IMR-90 (cell line): ENCODE measurements at regions not wholly inside any gene's neighbourhood (a gene's known extent, or its start where the extent isn't known, plus 50 kb on each side); places are given as distances from the start of the nearest gene placed in this dataset.

ENCODE experiments used
- ATAC-seq: fragments of 200-7000 bp; cut with Tn5 transposase; 2 replicates; pipeline ENCODE4 v1.9.1; 2020; ENCODE audit warnings: low read depth, mild to moderate bottlenecking, moderate library complexity
- BruUV-seq: library from RNA; stranded (reverse); fragments of 400-500 nt; replicated peaks from 2 replicates; lab custom pipeline; 2021; lab: Mats Ljungman, UMichigan
- CTCF ChIA-PET: fragments of 300-600 bp; formaldehyde crosslinking; extraction: SDS; loops from one replicate; lab custom pipeline; 2021; ENCODE audit warnings: antibody characterized with exemption; lab: Yijun Ruan, JAX
- POLR2A ChIA-PET: fragments of 300-600 bp; sonication (Branson Sonifier 250); formaldehyde crosslinking; loops from one replicate; lab custom pipeline; 2022; ENCODE audit warnings: antibody characterized with exemption; ENCODE audit not compliant: unreplicated experiment; lab: Charles Lee
- DNase-seq: peaks from one replicate; pipeline ENCODE4 v3.0.0; 2013
- H2AFZ ChIP-seq: replicated peaks from 2 replicates; pipeline ENCODE3; 2013; ENCODE audit warnings: low read length, mild to moderate bottlenecking; ENCODE audit not compliant: poor library complexity
- H2AK5ac ChIP-seq: 2 replicates; pipeline ENCODE4 v1.6.1; 2013; ENCODE audit warnings: low read depth, low read length, inconsistent platforms
- H2AK9ac ChIP-seq: replicated peaks from 2 replicates; pipeline ENCODE3; 2013; ENCODE audit warnings: mild to moderate bottlenecking, low read depth, low read length, moderate library complexity; ENCODE audit not compliant: poor library complexity
- H2BK120ac ChIP-seq: 2 replicates; pipeline ENCODE4 v1.6.1; 2013; ENCODE audit warnings: low read depth, low read length, inconsistent platforms
- H2BK15ac ChIP-seq: 3 replicates; pipeline ENCODE4 v1.6.1; 2013; ENCODE audit warnings: low read depth, low read length, inconsistent platforms
- H2BK20ac ChIP-seq: 2 replicates; pipeline ENCODE4 v1.6.1; 2013; ENCODE audit warnings: low read depth, mild to moderate bottlenecking, inconsistent platforms, low read length, moderate library complexity
- H2BK5ac ChIP-seq: 2 replicates; pipeline ENCODE4 v1.6.1; 2013; ENCODE audit warnings: mild to moderate bottlenecking, low read depth, low read length, inconsistent platforms; ENCODE audit not compliant: poor library complexity, severe bottlenecking
- H3K14ac ChIP-seq: replicated peaks from 2 replicates; pipeline ENCODE4 v1.6.1; 2013; ENCODE audit warnings: low read depth, low read length, inconsistent platforms
- H3K18ac ChIP-seq: 2 replicates; pipeline ENCODE4 v1.6.1; 2013; ENCODE audit warnings: low read depth, low read length, control low read depth
- H3K23ac ChIP-seq: 2 replicates; pipeline ENCODE4 v1.6.1; 2013; ENCODE audit warnings: low read depth, low read length, inconsistent platforms
- H3K27ac ChIP-seq: 2 replicates; pipeline ENCODE4 v1.5.1; 2013; ENCODE audit warnings: mild to moderate bottlenecking, control low read depth, low read length; ENCODE audit not compliant: insufficient read depth
- H3K27me3 ChIP-seq: 2 replicates; pipeline ENCODE4 v1.6.1; 2013; ENCODE audit warnings: low read length; ENCODE audit not compliant: control insufficient read depth, insufficient read depth
- H3K36me3 ChIP-seq: 2 replicates; pipeline ENCODE4 v1.6.1; 2013; ENCODE audit warnings: low read length, mixed read lengths; ENCODE audit not compliant: control insufficient read depth, insufficient read depth
- H3K4ac ChIP-seq: 2 replicates; pipeline ENCODE4 v1.6.1; 2013; ENCODE audit warnings: low read depth, low read length, inconsistent platforms
- H3K4me1 ChIP-seq: 2 replicates; pipeline ENCODE4 v1.6.1; 2013; ENCODE audit warnings: low read length, mixed read lengths; ENCODE audit not compliant: control insufficient read depth, insufficient read depth
- H3K4me2 ChIP-seq: 2 replicates; pipeline ENCODE4 v1.6.1; 2013; ENCODE audit warnings: low read depth, mild to moderate bottlenecking, control low read depth, low read length, moderate library complexity
- H3K4me3 ChIP-seq: 2 replicates; pipeline ENCODE4 v1.5.1; 2013; ENCODE audit warnings: low read depth, mild to moderate bottlenecking, control low read depth, low read length, moderate library complexity; ENCODE audit not compliant: insufficient read depth
- H3K56ac ChIP-seq: 2 replicates; pipeline ENCODE4 v1.6.1; 2013; ENCODE audit warnings: low read length, inconsistent platforms; ENCODE audit not compliant: insufficient read depth; ENCODE audit errors: extremely low read depth
- H3K79me1 ChIP-seq, 2 experiments: 2 replicates each; pipeline ENCODE4 v1.6.1; 2013; ENCODE audit warnings: low read length in 2 of 2, inconsistent platforms in 1 of 2, low read depth in 1 of 2
- H3K9ac ChIP-seq: 2 replicates; pipeline ENCODE4 v1.6.1; 2013; ENCODE audit warnings: low read depth, low read length, control low read depth
- H3K9me1 ChIP-seq: 2 replicates; pipeline ENCODE4 v1.6.1; 2013; ENCODE audit warnings: low read length, inconsistent platforms; ENCODE audit not compliant: insufficient read depth
- H3K9me3 ChIP-seq: 2 replicates; pipeline ENCODE4 v1.6.1; 2013; ENCODE audit warnings: low read length; ENCODE audit not compliant: control insufficient read depth, insufficient read depth
- H4K20me1 ChIP-seq: 2 replicates; pipeline ENCODE4 v1.6.1; 2013; ENCODE audit warnings: low read length, inconsistent platforms; ENCODE audit not compliant: insufficient read depth
- H4K5ac ChIP-seq: 2 replicates; pipeline ENCODE4 v1.6.1; 2013; ENCODE audit warnings: mild to moderate bottlenecking, low read depth, low read length, control low read depth
- H4K8ac ChIP-seq, 2 experiments: 2 replicates each; pipeline ENCODE4 v1.6.1; 2013; ENCODE audit warnings: low read depth in 2 of 2, low read length in 2 of 2, control low read depth in 1 of 2, inconsistent platforms in 1 of 2
- H4K91ac ChIP-seq: 2 replicates; pipeline ENCODE4 v1.6.1; 2013; ENCODE audit warnings: low read depth, low read length, inconsistent platforms; ENCODE audit not compliant: insufficient read depth
- BHLHE40 ChIP-seq: fragments of 150-350 bp; IDR thresholded peaks from 2 replicates; pipeline ENCODE4 v1.6.1; 2016; ENCODE audit warnings: mild to moderate bottlenecking, low read depth, low read length
- CEBPB ChIP-seq: IDR thresholded peaks from 2 replicates; pipeline ENCODE4 v1.6.1; 2012; ENCODE audit warnings: low read depth, low read length, improper control_type of control experiment
- MAFK ChIP-seq: IDR thresholded peaks from 2 replicates; pipeline ENCODE4 v1.6.1; 2012; ENCODE audit warnings: low read depth, low read length, improper control_type of control experiment
- MAZ ChIP-seq: IDR thresholded peaks from 2 replicates; pipeline ENCODE4 v1.6.1; 2012; ENCODE audit warnings: low read depth, mild to moderate bottlenecking, low read length, improper control_type of control experiment, moderate library complexity, borderline replicate concordance
- MXI1 ChIP-seq: IDR thresholded peaks from 2 replicates; pipeline ENCODE4 v1.6.1; 2012; ENCODE audit warnings: low read depth, mild to moderate bottlenecking, low read length, moderate library complexity, borderline replicate concordance
- NFE2L2 ChIP-seq: fragments of 150-350 bp; IDR thresholded peaks from 2 replicates; pipeline ENCODE4 v1.6.1; 2016; ENCODE audit warnings: low read depth, mild to moderate bottlenecking, low read length
- RAD21 ChIP-seq: IDR thresholded peaks from 2 replicates; pipeline ENCODE4 v1.6.1; 2012; ENCODE audit warnings: low read length, improper control_type of control experiment
- RCOR1 ChIP-seq: IDR thresholded peaks from 2 replicates; pipeline ENCODE4 v1.6.1; 2012; ENCODE audit warnings: mild to moderate bottlenecking, low read length, improper control_type of control experiment; ENCODE audit not compliant: insufficient replicate concordance
- SMC3 ChIP-seq: fragments of 150-350 bp; IDR thresholded peaks from 2 replicates; pipeline ENCODE4 v1.6.1; 2016; ENCODE audit warnings: low read depth, mild to moderate bottlenecking, antibody characterized with exemption, low read length, moderate library complexity
- WGBS, 2 experiments: methylation state at CpG; one replicate each; pipeline versions ENCODE4 v1.1.5 to v1.1.7; 2013; ENCODE audit warnings: missing lambda C conversion rate in 2 of 2; ENCODE audit not compliant: insufficient read length in 1 of 2; ENCODE audit errors: extremely low coverage in 2 of 2; 5-methylcytosine and 5-hydroxymethylcytosine counted together
- dilution Hi-C: fragments of 300-500 bp; cut with HindIII; formaldehyde crosslinking; loops from one replicate; pipeline ENCODE4 v1.14.3; 2018; ENCODE audit warnings: low sequenced_read_pairs; ENCODE audit not compliant: unreplicated experiment
- in situ Hi-C: fragments of 300-500 bp; cut with MboI; formaldehyde crosslinking; loops from 3 replicates; pipeline ENCODE4 v1.14.3; 2019; ENCODE audit warnings: low sequenced_read_pairs, inconsistent platforms, mixed read lengths
- intact Hi-C: fragments of 100-400 bp; cut with micrococcal nuclease; formaldehyde crosslinking; loops from 2 replicates; pipeline ENCODE4 v1.10.0; 2022
- TF ChIP-seq, protein P1 (sequence below): fragments of 150-350 bp; IDR thresholded peaks from 2 replicates; pipeline ENCODE4 v1.6.1; 2017; ENCODE audit warnings: mild to moderate bottlenecking, antibody characterized with exemption, low read length, low read depth
- TF ChIP-seq, protein P2 (sequence below): fragments of 150-350 bp; IDR thresholded peaks from 2 replicates; pipeline ENCODE4 v1.6.1; 2016; ENCODE audit warnings: low read depth, mild to moderate bottlenecking, low read length, moderate library complexity, borderline replicate concordance

DNA sequence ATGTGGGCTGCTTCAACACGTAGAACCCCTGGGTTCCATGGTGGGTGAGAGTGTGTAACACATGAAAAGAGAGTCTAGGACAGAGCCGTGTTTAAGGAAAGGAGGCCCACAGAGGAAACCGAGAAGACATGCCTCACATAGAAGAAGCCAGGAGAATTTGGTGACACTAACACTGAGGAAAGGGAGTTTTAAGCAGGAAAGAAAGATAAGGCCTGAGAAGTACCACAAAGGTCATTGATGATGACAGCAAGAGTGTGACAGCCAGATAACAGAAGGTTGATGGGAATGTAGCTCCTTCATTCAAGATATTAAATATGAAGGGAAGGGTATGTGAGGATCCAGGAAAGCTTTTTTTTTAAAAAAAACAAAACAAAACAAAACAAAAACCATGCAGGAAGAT is 72.4 kb upstream of the SPRY4 start:
- Histone ChIP-seq H3K4me2 (no peak overlapping the region), H3K23ac (no peak overlapping the region), H4K20me1 (no peaks in the 10 kb centered on the region), H3K14ac (no peak overlapping the region), H3K4me1 (no peaks in the 10 kb centered on the region), H3K27ac (no peak overlapping the region), H3K79me1 (no peaks in the 10 kb centered on the region; a peak in 1 of 4 replicates), H3K4ac (no peak overlapping the region), H3K9me1 (no peaks in the 10 kb centered on the region; the same call in 1 of the 2 replicates), H3K9me3 (peaks cover 10% of the 10 kb centered on the region), H2BK120ac (no peak overlapping the region), H2AFZ (no peak overlapping the region), H2BK20ac (no peak overlapping the region), H2BK15ac (no peak overlapping the region), H2AK9ac (no peak overlapping the region), H3K9ac (no peak overlapping the region), H4K5ac (no peak overlapping the region), H2BK5ac (no peak overlapping the region), H4K8ac (no peak overlapping the region), H3K4me3 (no peak overlapping the region), H3K36me3 (0 out of 2 replicates have a peak, but pooled peaks cover 2% of the 10 kb centered on the region), H2AK5ac (no peak overlapping the region), H3K18ac (no peak overlapping the region), H4K91ac (no peak overlapping the region), H3K56ac (no peak overlapping the region), H3K27me3 (no peaks in the 10 kb centered on the region)
- dilution Hi-C loops (no loop called here), in situ Hi-C loops (no loop called here), intact Hi-C loops (no loop called here)
- no peak for DNase-seq
- no peak for ATAC-seq
- BruUV-seq: no TSS peak
- TF ChIP-seq, protein P1, sequence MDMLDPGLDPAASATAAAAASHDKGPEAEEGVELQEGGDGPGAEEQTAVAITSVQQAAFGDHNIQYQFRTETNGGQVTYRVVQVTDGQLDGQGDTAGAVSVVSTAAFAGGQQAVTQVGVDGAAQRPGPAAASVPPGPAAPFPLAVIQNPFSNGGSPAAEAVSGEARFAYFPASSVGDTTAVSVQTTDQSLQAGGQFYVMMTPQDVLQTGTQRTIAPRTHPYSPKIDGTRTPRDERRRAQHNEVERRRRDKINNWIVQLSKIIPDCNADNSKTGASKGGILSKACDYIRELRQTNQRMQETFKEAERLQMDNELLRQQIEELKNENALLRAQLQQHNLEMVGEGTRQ: no peak
- TF ChIP-seq MAFK (no peak), CEBPB (no peak), BHLHE40 (no peak), NFE2L2 (no peak), RAD21 (no peak), MAZ (no peak), MXI1 (no peak), RCOR1 (no peak), SMC3 (no peak)
- TF ChIP-seq, protein P2, sequence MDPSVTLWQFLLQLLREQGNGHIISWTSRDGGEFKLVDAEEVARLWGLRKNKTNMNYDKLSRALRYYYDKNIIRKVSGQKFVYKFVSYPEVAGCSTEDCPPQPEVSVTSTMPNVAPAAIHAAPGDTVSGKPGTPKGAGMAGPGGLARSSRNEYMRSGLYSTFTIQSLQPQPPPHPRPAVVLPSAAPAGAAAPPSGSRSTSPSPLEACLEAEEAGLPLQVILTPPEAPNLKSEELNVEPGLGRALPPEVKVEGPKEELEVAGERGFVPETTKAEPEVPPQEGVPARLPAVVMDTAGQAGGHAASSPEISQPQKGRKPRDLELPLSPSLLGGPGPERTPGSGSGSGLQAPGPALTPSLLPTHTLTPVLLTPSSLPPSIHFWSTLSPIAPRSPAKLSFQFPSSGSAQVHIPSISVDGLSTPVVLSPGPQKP: no peak
- no CpG with 5 or more reads among the region's 3 CpGs for WGBS, 2 experiments
- POLR2A ChIA-PET: no interaction called here
- CTCF ChIA-PET: no interaction called here
